CD1c-positive myeloid dendritic cell (primary cell): ENCODE measurements at regions not wholly inside any gene's neighbourhood (a gene's known extent, or its start where the extent isn't known, plus 50 kb on each side); places are given as distances from the start of the nearest gene placed in this dataset.

ENCODE experiments used
- DNase-seq: peaks from one replicate; pipeline ENCODE4 v3.0.0-alpha.2; 2016; ENCODE audit errors: extremely low spot score

DNA sequence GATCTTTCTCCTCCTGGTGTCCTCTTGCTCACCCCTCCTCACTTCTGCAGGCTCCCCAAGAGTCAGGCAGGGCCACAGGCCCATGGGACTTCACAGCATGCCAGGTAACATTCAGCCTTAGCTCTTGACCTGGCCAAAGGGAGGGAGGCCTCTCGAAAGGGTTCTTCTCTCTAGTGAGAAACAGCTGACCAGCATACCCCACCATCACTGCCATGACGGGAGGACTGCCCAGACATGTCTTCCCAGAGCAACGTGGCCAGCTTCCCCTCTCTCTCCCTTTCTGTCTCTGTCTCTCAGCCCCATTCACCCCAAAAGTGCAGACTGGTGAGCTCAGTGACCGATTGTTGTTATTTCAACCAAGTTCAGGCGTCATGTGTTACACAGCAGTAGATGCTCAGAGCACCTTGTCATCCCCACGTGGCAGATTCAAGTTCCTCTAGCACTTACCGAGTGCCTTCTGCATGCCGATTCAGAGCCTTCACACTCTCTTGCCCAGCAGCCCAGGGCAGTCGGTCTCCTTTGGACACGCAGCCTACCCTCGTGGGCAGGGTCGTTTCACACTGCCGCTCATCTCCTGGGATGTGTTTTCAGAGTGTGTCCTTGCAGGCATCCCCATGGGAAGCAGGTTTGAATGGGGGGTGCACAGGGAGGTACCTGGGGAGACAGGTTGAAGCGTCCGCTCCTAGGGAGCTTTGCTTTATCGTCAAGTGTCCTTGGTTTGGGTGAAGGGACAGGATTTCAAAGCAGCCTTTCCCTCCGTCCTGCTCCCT is 259.9 kb downstream of the NDUFA10 start:
- DNase-seq = no peak

DNA sequence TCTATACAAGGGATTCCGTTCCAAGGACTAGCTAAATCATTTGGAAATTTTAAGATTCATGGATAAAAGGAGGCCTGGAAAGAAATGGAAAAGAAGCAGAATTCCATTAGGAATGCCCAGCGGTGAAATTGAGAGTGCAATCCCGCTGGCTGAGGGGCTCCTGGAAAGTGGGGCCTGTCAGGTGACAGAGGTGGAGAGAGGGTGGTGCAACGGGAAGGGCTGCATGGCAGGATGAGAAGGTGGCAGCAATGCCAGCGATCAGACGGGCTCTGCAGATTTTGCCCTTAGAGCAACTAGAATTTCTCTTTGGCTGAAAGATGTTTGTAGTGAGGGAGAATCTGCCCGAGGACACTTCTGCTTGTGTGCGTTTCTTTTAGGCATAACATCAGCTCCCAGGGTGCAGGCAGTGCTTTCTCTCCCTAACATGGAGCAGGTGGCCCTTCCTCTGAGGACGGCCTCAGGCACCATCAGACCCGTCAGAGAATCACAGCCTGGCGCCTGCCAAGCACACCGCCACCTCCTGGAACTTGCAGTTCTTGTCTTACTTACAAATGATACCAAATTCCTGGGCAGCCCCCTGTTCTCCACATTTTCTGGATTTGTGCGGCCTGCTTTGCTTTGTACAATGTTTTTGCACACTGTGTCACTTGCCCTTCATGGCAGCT is 261.6 kb downstream of the NDUFA10 start:
- DNase-seq = no peak

DNA sequence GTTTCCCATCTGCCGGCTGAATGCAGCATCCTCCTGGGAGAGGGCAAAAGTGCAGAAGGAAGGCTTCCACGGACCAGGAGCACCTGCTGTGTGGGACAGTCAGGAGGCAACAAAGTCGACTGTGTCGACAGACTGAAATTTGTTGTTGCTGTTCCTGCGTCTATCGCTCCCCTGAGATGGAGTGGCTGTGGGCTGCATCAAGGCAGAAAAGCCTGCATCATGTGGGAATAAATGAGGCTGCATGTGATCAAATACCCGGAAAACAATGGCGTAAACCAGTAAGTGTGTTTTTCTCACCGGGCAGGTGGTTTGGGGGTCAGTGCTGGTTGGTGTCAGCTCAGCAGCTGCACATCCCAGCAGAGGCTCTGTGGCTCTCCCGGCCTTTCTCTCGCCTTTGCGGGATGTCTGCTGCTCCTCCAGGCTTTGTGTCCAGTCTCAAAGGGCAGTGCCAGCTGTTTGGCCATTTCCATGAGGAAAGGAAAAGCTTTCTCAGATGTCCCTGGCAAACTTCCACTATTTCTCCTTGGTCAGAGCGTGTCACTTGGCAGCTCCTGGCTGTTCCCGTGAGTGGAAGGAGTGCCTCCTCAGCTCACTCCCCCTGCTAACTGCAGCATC is 262.4 kb downstream of the NDUFA10 start:
- no peak for DNase-seq

DNA sequence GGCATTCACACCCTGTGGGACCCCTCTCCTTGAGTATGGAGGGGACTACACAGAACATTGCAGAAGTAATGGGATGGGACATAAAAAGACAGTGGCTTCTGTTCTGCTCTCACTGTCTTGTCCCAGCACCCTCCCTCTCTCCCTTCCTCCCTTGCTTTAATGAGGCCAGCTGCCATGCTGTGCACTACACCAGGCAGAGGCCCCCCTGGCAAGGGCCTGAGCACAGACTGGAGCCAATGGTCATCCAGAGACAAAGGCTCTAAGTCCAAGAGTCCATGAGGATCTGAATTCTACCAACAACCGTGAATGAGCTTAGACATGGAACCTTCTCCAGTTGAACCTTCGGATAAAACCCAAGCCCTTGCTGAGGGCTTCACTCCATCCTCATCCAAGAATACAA is 263.0 kb downstream of the NDUFA10 start:
- no peak for DNase-seq

DNA sequence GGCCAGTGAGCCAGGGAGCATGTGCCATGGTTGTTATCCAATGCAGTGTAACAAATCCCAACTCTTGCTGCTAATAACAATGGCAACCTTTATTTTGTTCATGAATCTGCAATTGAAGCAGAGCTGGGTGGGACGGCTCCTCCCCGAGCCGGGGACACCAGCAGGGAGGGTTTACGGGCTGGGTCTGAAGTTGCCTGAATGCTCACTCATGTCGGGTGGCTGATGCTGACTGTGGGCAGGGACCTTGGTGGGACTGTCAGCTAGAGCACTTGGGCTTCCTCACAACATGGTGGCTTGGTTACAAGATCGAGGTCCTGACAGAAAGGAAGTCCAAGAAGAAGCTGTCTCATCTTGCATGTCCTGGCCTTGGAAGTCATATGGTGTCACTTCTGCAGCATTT is 264.5 kb downstream of the NDUFA10 start:
- no peak for DNase-seq

DNA sequence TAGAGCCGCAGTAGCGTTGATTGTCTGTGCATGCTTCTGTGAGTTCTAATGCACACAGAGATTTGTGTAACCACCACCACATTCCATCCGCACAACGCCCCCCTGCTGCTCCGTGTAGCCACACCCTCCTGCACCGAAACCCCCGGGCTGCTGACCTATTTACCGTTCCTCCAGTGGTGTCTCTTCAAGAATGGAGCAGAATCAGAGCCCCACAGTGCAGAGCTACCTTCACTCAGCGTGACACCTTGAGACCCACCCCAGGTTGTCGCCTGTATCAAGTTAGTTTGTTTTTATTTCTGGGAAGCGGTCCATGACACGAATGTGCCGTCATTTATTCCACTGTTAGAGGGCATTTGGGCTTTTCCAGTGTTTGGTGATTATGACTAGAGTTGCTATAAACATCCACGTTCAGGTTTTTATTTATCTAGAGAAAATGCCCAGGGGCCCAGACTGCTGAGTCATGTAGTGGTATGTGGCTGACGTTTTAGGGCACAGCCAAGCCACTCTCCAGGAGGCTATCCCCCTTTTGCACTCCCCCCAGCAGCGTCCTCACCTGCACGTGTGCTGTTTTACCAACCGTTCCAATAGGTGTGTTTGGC is 266.8 kb downstream of the NDUFA10 start:
- DNase-seq = no peak

DNA sequence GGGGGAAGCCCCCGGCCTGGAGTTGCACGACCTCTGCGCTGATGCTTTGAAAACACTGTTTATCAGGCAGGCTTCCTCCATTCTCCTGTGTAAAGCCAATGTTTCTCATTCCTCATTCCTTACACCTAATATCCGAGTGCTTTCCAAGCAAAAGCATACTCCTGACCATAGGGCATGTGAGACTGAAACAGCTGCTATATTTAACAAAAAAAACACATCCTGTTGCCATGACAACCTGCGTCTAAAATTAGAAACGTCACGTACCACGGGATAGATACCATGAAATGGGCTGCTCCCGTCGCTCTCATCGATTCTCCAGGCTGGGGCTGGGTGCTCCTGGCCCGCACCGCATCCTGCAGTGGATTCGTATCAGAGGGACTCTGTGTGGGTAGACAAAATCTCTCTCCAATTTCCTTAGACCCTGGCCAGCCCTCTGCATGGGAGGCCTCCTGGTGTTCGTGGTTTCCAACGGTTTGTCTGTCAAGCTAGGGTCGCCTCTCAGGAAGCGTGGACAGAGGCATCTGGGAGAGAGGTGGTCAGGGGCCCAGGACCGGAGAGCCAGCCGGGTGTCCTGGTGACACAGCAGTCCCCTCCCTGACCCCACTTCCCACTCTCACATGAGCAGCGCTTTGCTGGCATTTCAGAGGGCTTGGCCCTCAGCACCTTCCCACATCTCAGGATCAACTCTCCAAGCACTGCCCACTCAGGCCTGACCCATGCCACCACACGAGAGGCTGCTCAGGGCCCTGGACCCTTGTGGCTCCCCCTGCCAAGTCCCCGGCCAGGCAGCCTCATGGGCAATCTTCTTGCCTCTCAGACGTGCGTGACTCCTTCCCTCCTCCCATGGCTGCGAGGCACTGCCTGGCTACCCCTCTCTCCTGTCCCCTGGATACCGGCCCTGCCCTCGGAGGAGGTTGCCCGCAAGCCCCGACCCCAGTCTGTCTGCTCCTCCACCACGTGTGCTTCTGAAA is 268.1 kb downstream of the NDUFA10 start:
- peak; percentile 71 for DNase-seq

DNA sequence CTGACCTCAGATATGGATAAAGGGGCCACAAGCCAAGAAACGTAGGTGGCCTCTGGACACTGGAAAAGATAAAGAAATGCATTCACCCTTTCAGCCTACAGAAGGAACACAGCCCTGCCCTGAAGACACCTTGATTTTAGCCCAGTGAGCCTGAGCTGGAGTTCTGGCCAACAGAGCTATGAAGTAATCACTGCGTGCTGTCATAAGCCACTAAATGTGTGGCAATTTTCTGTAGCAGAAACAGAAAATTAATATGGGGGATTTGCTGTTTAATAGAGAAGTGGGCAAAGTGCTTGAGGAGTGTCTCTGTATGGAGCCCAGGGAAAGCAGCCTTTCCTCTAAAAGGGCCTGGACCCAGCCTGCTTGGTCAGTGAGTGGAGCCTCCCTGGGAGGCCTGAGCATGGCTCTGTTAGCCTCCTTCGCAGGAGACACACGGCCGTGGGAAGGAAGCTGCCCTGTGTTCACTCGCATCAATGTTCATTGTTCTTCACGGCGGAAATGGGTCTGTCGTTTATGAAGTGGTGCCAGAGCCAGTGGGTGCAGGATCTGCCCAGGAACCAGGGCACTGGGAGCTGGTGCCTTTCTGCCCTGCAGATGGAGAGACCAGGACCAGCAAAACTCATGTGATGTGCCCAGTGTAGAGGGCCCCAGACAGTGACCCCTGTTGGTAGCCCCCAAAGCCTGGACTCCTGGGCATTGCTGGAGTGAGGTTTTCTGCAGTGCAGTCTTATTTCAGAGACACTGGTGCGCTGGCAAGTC is 268.9 kb downstream of the NDUFA10 start:
- DNase-seq = peak; percentile 27

DNA sequence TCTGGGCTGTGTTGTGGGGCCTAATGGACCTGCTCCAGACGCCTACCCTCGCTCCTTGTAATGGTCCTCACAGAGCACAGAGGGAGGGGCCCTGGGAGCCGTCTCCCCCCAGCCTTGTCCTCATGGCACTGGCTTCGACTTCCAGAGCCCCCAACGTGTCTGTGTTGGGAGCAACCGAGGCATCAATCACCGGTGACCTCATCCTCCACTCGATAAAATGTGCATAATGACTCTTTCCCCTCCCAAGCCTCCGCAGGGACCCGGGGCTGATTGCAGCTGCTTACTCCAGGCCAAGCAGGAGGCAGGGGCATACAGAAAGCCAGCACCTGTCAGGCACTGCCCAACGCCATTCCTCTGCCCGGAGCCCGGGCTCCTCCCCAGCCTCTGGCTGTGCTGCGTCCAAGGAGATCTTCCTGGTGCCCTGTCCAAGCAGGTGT is 271.7 kb downstream of the NDUFA10 start:
- DNase-seq = no peak

DNA sequence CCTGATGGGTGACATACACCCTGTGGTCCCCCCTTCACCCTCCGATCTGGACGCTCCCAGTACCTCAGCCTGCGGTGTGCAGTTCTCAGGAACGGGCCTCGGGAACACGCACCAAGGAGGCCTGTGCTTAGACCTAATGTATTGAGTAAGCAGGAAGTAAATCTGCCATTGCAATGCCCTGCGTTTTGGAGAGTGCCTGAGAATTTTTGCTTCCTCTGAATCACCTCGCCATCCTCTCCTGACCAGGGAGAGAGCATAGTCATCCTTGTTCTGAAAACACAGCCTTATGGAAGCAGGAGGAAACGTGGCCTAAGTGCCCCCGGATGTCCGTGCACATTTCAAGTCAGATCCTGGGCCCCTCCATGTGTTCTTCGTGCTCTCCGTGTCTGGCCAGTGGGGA is 272.2 kb downstream of the NDUFA10 start:
- peak; percentile 27 for DNase-seq

DNA sequence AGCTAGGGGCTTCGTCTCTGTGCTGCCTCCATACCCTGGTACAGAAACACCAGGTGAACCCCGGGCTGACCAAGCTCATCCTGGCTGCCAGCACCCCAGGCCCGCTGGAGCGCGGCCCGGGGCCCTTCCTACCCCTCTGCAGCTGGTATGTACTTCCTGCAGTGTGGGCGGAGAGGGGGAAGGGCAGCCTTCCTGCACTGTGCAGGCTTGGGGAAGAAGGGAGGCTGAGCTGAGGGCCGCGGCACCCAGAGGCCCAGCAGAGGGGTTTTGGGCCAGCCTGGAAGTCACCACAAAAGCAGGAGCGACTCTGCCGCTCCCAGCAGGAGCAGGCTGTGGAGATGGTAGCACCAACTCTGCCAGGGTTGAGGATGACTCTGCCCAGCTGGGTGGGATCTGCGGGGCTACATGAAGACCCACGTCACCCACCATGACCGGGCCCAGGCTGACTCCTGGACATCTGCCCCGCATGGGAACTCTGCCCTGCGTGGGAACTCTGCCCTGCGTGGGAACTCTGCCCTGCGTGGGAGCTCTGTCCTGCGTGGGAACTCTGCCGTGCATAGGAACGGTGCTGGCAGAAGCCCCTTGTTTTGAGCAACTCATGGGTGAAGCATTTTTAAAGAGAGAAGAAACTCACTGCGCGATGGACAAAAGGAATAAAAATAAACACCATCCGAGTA is 273.3 kb downstream of the NDUFA10 start:
- peak; percentile 52 for DNase-seq

DNA sequence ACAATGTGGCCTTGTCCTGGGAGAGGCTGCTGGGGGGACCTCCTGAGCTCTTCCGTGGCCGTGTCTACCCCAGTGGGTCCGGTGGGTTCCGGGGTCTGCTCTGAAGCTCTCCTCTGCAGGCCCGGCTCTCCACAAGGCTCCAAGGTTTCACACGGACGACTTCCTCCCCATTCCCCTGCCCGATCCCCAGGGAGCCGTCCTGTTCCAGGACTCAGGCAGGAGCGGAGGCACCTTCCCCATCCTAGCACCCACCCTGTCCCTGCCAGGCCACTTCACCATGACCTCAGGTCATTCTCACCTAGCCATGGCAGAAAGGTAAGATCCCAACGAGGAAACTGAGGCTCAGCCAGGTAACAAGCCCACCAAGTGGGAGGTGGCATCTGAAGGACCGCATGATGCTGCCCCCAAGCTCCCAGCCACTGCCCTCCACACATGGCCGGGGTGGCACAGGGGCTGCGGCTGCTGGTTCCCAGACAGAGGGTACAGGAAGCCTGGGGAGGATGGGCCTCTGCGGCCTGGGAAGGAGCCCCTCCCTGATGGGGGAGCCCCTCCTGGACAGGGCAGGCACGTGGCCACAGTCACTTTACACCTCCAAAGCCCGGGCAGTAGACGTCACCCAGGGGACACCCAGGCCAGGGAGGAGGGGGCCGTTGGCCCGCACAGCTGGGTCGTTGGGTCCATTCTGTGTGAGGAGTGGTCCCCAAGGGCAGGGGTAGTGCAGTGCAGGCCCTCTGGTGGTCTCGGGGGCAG is 274.0 kb downstream of the NDUFA10 start:
- DNase-seq = no peak

DNA sequence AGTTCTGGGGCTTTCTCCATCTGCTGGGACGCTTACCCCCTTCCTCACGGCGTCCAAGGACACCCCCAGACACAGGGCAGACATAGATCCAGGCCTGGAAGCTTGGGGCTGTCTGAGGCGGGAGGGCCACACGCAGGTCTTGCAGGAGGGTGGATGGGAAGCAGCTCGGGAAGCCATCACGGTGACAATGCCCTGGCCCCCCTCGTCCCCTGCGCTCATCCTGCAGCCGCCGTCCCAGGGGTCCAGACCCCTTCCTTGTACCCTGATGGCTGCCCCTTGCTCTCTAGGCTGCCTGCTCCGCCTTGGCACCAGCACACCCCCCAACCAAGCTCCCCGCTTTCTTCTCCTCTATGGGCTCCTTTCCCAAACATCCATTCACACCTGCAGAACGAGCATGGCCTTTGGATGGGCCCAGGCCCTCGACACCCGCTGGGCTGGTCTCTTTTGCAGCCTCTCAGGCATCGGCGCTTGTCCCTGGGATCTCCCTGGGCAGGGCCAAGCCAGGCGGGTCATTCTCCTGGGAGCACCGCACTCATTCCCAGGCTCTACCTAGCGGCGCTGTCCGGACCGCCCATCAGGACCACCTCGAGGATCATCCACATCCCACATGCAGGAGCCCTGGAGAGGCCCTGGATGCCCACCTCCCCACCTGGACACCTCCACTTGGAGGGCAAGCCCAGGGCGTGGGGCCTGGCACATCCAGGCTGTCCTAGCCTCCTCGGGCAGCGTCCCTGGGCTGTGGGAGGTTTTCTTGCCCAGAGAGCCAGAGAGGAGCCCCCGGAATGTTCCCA is 274.9 kb downstream of the NDUFA10 start:
- no peak for DNase-seq

DNA sequence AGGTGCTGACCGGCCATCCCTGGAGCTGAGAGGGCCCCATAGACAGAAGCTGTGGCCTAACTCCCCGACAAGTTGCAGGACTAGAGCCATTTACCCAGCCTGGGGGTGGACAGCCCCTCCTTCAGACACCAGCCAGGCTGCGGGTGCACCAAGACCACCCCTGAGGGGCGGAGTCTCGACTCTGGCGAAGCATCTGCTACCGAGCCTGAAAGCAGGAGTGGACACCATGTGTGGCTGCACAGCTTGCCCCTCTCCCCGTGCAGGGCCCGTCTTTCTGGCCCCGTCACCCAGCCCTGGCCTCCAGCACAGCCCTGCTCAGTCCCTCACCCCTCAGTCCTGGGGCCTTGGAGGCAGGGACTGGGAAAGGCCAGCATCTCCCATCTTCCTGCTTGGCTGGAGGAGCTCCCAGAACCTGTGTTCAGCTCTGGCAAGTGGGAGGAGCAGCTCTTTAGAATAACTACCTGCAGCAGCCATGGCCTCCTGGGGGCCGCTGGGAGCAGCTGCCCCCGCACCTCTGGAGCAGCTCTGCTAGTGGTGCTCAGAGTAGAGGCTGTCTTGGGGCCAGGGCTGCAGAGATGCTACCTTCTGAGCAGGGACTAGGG is 275.8 kb downstream of the NDUFA10 start:
- no peak for DNase-seq

DNA sequence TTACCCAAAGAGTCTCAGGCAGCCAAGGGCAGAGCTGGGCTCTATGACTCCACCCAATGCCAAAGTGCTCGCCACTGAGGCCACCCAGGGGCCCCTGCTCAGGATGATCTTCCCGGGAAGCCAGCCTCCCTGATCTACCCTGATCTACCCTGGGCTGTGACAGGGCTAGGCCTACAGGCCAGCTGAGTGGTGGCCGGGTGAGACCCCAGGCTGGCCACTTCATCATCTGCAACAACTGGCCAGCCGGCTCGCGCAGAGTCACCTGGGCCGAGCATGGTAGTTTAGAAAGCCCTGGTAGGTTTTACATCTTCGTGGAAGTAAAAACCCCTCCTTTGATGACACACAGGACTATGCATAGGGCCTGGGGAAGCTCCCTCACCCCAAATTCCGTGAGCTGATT is 276.3 kb downstream of the NDUFA10 start:
- DNase-seq = no peak

DNA sequence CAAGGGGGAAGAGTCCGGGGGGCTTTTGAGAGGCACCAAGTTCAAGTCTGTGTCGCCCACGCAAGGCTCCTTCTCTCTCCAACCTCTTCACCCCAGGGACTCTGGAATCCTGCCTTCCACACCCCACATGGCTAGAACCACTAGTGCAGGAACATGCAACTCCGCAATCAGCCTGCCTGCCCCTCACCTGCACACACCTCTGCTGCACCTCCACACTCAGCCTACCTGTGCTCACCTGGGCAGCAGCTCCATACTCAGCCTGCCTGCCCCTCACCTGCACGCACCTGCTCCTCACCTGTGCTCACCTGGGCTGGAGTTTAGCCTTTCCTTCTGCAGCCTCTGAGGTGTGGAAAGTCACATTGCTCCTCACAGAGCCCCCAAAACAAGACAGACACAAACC is 277.4 kb downstream of the NDUFA10 start:
- no peak for DNase-seq

DNA sequence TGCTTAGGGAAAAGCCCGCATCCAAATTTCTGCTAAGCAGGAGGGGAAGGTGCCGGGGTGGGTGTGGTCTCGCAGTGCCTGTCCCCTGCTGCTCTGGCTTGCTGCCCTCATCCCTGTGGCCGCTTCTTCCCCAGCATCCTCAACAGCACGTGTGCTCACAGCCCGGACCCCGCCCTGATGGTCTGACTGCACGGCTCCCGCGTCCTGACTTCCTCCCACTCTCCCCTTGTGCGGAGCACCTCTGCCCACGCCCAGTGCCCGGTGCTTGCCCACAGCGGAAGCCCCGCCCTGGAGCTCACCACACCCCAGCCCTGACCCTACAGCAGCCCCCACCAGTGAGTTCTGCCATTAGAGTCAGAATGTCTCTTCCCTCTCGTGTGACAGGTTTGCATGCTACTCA is 277.9 kb downstream of the NDUFA10 start:
- DNase-seq = peak; percentile 59

DNA sequence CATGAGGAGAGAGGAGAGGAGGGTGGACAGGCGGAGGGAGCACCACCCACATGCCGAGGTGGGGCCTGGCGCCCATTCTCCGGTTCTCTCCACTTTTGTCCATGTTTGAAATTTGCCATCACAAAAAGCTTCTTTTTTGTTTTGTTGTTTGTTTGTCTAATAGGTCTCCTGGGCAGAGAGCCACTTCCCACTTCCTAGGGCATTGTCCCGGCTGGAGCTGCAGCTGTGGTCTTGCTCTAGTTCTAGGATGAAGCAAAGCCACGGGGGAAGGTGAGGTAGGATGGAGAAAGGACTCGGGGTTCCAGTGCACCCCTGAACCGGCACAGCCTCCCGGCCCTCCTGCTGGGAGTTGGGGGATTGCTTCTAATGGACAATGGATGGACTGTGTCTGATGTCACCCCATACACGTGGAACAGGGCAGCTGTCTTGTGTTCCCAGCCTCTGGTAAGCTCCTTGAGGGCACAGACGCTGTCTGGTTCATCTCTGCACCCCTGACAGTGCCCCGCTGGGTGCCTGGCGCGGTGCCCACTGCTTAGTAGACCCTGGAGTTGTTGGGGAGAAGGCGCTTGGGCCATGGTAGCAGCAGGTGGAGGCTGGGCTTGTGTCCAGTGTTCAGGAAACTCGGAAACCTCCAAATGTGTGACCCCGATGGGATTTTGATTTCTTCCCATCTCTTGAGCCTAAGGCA is 278.4 kb downstream of the NDUFA10 start:
- DNase-seq = no peak
